ENCODE measurements at regions not wholly inside any gene's neighbourhood (a gene's known extent, or its start where the extent isn't known, plus 50 kb on each side); places are given as distances from the start of the nearest gene placed in this dataset.

DNA sequence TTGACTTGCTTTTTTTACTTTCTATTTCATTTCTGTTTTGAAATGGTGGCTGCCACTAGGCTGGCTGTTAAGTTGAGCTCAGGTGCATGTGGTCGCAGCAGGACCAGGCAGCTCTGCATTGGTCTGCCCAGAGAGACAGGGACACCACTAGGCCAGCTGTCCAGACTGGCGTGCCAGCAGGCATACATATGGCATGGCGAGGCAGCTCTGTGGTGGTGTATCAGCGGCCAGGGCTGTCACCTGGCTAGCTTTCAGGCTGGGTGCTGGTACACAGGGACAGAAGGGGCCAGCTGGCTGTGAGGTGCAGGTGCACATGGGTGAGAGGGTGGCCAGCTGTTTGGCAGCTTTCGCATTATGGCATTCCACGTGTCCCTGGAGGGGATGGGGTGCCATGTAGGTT, 654.0 kb upstream of the ACO1 start:
- no peak for TF ChIP-seq CTCF (IDR thresholded peaks at IDR 0.05; ENCODE audit: low read length)
- TF ChIP-seq EZH2 (optimal IDR thresholded peaks at IDR 0.05; ENCODE audit: low read depth, low read length), result no peak
